ENCODE measurements at regions not wholly inside any gene's neighbourhood (a gene's known extent, or its start where the extent isn't known, plus 50 kb on each side); places are given as distances from the start of the nearest gene placed in this dataset.
A peak's percentile ranks its signal among the peaks of the same experiment; 100 is the strongest.
"Not testable (repeated sequence)": the region's sequence is repeated elsewhere in the genome, so short reads cannot be mapped to it uniquely, and the experiment has no call there.

- no peak for DNase-seq
Measured at GRCh38 chr12:104906695-104907094, 51.4 kb downstream of the SLC41A2 start.

DNA sequence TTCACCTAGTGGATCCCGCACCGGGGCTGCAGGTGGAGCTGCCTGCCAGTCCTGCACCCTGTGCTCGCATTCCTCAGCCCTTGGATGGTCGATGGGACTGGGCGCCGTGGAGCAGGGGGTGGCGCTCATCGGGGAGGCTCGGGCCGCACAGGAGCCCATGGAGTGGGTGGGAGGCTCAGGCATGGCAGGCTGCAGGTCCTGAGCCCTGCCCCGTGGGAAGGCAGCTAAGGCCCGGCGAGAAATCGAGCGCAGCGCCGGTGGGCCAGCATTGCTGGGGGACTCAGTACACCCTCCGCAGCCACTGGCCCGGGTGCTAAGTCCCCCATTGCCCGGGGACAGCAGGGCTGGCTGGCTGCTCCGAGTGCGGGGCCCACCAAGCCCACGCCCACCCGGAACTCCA lies 52.6 kb downstream of the SLC41A2 start:
- not testable (repeated sequence) for DNase-seq

- DNase-seq: no peak
Measured at GRCh38 chr12:104903648-104904423, 54.3 kb downstream of the SLC41A2 start.

GRCh38 chr12:104902125-104902524 lies 56.0 kb downstream of the SLC41A2 start:
- DNase-seq: no peak

DNA sequence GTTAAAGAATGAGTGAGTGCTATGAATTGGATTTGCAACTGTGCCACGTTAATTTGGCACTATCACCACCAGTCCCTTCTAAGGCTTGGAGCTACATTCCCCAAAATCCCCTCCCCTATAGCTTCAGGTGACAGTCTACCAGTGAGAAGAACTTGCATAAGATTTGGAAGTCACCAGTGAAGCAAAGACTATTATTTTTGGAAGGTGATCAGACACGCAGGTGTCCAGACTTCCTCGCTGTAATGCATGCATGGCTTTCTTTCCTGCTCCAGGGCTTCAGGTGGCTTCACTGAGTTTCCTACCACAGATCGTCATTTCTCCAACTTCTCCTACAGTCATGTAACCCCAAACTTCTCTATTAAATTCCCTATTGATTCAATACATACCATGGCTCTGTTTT lies 61.4 kb downstream of the SLC41A2 start:
- no peak for DNase-seq

DNA sequence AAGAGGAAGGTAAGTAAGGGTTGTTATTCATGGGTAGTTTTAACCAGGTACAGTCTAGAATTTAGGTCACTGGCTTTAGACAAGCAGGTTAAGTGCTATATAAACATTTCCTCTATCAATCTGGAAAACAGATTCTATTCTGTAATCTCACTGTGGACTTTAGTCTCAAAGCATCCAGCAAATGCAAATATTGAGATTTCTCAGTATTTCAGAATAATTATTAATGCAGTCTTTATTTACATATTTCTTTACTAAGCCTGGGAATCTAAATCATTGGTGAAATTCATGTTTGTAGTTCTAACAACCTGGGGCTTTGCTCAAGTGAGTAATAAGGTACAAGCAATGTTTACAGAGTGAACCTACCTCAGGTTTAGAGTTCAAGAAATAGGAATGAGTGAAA lies 61.9 kb downstream of the SLC41A2 start:
- DNase-seq: no peak

DNA sequence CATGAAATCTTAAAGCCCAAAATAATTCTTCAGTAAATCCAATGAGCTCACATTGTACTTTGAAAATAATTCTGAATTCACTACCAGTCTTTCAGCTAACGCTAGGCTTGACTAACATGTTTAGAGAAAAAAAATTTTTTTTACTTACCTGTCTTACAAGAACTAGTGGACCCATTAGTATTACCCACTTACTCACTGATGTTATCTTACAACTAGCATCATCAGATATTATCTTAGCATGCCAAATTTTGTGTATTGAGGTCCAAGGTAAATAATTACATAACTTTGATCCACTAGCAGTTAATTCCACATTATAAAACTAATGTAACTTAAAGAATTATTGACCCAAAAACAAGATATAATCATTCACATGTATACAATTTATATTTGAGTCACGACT lies 62.7 kb downstream of the SLC41A2 start:
- no peak for DNase-seq

GRCh38 chr12:104890476-104891096 lies 67.5 kb downstream of the SLC41A2 start:
- DNase-seq: no peak

DNA sequence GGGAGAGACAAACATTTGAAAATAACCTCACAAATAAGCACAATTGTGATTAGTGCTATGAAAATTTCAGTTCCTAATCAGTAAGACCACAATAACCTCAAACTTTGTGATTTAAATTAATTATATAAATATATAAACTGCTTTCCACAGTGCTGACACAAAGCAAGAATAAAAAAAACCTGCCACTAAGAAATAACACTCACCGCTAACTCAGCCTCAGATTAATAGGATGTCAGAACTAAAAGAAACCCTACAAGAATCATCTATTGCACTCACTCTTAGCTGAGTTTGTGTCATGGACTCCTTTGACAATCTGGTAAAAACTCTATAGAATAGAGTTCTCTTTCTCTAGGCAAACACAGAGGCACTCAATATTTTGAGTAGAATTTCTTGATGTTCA lies 68.4 kb downstream of the SLC41A2 start:
- no peak for DNase-seq

GRCh38 chr12:104888892-104889291 lies 69.2 kb downstream of the SLC41A2 start:
- no peak for DNase-seq

GRCh38 chr12:104888481-104888880 lies 69.6 kb downstream of the SLC41A2 start:
- no peak for DNase-seq

DNA sequence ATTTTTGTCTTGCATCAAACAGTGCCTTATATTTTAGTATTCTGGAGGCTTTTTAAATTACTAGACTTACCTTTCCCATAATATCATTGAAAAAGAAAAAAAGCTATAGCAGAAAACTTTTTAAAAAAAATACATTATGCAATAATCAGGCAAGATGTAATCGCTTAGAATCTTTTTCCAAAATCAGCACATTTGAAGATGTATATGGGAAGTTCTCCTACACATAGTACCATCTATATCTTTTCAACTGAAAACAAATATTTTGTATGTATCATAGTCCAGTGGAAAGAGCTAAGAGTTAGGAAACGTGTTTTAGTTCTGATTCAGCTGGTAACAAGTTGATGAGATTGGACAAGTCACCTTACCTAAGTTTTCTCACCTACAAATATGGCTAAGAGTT lies 70.6 kb downstream of the SLC41A2 start:
- no peak for DNase-seq

GRCh38 chr12:104886418-104887401 lies 71.4 kb downstream of the SLC41A2 start:
- no peak for DNase-seq

- DNase-seq: not testable (repeated sequence)
Measured at GRCh38 chr12:104878858-104879257, 79.2 kb downstream of the SLC41A2 start.

- DNase-seq: peak; percentile 79
Measured at GRCh38 chr12:104877103-104877705, 80.9 kb downstream of the SLC41A2 start.

DNA sequence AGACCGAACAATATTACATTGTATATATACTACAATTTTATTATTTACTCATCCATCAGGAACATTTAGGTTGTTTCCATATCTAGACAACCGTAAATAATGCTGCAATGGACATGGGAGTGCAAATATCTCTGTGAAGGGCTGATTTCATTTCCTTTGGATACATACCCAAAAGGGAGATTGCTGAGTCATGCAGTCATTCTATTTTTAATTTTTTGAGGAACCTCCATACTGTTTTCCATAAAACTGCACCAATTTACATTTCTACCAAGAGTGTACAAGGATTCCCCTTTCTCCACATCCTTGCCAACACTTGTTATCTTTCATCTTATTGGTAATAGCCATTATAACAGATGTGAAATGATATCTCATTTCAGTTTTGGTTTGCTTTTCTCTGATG lies 84.7 kb downstream of the SLC41A2 start:
- DNase-seq: peak; percentile 10

- DNase-seq: no peak
Measured at GRCh38 chr12:104870797-104871196, 87.3 kb downstream of the SLC41A2 start.

- no peak for DNase-seq
Measured at GRCh38 chr12:104866291-104866690, 91.8 kb downstream of the SLC41A2 start.

DNA sequence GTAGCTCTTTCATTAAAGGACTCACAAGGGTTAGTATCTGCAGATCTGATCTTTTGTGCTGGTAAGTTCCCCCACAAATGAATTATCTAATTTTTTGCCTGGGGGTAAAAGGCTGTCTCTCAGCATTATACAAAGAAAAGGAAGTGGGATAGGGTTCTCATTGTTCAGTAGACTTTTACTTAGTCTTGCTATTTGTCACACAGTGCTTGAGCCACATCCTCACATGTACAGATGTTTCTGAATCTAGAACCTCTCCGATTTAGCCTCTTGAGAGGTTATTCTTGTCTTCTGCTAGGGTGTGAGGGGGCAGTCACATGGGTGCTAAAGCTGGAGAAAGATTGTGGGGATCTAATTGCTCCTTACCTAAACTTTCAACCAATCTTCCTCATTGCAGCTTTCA lies 93.0 kb downstream of the SLC41A2 start:
- DNase-seq: peak; percentile 52

DNA sequence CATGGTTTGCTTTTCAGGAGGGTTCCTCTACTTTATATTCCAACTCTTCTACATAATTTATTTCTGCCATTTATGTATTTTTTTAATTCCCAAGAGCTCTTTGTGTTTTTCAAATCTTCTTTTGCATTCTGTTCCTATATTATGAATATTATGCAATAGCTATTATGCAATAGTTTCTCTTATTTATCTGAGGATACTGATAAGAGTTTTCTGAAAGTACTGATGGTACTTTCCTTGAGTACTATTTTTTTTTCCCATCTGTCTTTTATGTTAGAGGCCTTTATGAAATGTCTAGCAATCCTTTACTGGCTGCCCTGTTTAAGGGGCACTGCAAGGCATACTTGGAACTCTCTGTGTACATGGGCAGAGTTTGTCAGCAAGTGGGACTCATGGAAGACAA lies 93.4 kb downstream of the SLC41A2 start:
- peak; percentile 53 for DNase-seq

DNA sequence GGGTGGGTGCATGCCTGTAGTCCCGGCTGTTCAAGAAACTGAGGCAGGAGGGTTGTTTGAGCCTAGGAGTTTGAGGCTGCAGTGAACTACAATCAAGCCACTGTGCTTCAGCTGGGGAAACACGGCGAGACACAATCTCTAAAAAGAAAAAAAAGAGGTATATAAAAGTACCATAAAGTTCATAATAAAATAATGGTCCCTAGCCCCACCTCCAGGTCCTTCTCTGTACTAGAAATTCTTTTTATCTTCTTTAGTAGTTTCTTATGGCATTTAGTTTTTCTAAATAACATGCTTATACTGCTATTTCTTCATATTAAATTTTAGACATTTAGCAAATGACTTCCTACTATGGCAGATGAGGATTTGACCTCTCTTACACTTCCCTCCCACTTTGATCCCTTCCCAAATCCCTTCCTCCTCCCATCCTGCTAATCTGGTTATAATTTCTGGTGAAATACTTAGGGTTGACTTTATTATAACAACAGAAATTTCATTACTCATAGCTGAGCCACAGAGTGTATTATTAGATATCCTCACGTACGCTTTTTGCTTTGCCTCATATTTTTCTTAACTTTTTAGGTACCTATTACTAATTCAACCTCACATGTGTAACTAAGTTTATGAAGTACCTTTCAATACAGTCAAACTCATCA lies 94.7 kb downstream of the SLC41A2 start:
- DNase-seq: peak; percentile 47

All from hematopoietic multipotent progenitor cell treated with erythropoietin and hydrocortisone succinate and interleukin-3 and kit ligand, for 4 days (in vitro differentiated cells).